Inflammatory macrophage (primary cell): ENCODE measurements at regions not wholly inside any gene's neighbourhood (a gene's known extent, or its start where the extent isn't known, plus 50 kb on each side); places are given as distances from the start of the nearest gene placed in this dataset.
A peak's percentile ranks its signal among the peaks of the same experiment; 100 is the strongest.
"Not testable (repeated sequence)": the region's sequence is repeated elsewhere in the genome, so short reads cannot be mapped to it uniquely, and the experiment has no call there.

Experiments
- DNase-seq, 2 donors: peaks; one replicate each; pipeline ENCODE4 v3.0.0-alpha.2; 2020 to 2022

DNA sequence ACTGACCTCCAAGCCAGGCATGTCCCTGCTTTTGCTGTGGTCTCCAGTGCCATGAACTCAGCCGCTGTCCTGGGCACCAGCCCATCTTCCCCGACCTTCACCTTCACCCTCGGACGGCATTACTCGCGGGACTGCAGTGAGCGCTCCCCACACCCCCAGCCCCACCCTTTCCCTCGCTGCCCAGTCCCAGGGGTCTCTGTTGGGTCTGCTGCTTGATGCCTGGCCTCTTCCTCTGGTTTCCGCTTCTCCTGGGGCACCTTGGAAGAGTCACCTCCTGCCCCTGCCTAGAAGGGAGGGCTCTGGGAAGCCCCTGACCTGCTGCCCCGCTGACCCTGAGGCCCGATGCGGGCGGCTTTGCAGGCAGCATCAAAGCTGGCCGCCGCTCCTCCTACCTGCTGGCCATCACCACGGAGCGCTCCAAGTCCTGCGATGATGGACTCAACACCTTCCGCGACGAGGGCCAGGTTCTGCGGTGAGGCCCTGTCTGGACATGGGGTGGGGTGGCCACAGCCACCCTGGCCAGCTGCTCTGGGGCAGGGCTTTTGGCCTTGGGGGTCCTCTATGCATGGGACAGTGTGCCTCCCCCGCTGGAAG, 102.3 kb downstream of the ZNF267 start:
- DNase-seq = not testable (repeated sequence)

- not testable (repeated sequence) for DNase-seq
Observed at GRCh38 chr16:31978463-31978862, 104.9 kb downstream of the ZNF267 start.

GRCh38 chr16:31981739-31982138, 108.1 kb downstream of the ZNF267 start:
- DNase-seq = not testable (repeated sequence)

- DNase-seq = not testable (repeated sequence)
Observed at GRCh38 chr16:31982986-31983385, 109.4 kb downstream of the ZNF267 start.

DNA sequence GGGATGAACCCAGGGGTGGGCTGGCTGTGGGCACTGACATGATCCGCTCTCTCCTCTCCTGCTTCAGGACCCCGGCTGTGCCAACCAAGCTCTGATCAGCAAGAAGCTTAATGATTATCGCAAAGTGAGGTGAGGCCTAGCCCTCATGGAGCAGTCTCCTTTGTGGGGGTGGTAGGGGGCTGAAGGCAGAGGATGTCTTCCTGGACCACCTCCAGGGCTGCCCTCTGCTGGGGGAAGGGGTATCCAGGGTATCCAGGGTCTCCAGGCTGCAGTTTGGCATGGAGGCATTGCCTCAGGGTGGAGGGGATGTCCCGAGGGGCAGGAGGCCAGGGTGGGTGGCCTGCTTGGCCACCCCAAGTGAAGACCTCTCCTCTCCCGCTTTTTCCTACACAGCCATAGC, 110.1 kb downstream of the ZNF267 start:
- DNase-seq = not testable (repeated sequence)

DNA sequence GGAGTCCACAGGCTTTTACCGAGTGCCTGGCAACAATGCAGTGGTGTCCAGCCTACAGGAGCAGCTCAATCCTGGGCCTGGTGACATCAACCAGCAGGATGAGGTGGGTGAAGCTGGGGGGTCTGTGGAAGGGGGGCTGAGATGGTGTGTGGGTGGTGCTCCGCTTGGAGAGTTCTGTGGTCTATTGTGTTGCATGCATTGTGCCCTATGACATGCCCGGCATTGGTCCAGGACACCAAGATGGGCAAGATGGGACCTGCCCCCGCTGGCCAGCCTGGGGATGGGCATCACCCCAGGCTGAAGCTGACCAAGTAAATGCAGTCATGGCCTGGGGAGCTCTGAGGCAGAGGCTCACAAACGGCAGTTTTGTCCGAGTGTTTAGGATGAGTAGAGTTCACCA, 113.3 kb downstream of the ZNF267 start:
- not testable (repeated sequence) for DNase-seq

DNA sequence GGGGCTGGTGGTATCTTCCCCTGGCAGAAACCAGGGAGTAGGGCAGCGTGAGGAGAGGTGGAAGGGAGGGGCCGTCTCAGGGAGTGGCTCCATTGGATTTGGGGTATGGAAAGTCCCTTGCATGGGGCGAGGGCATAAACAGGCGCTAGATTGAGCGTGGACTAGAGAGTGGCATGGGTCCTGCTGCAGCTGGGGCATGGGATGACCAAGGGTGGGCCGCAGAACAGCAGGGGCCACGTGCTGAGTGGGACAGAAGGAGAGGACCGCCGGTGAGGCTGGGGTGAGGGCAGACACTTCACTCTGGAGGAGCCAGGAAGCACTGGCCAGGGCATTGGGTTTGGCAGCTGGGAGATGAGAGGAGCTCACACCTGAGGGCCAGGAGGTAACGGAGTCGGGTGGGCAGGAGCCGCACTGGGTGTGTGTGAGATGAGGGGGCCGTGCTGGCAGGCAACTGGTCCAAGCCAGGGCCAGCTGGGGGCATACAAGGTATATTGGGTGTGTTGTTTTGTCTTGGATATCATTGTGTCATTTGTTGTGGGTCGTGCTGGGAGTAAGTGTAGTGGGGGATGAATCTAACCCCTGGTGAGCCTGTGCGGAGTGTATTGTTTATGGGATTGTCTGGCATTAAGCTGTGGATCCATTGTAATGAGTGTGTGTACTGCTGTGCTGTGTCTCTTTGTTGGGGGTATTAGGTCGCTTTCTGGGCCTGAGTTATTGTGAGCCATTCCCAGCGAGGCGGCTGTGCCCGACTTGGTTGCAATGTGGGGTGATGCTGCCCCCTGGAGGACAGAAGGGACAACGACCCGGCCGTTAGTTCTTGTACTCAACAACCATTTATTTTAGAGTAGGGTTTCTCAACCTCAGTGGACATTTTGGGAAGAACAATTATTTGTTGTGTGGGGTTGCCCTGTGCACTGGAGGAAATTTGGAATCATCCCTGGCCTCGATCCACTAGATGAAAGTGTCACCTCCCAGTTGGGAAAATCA, 115.3 kb downstream of the ZNF267 start:
- DNase-seq = not testable (repeated sequence)

DNA sequence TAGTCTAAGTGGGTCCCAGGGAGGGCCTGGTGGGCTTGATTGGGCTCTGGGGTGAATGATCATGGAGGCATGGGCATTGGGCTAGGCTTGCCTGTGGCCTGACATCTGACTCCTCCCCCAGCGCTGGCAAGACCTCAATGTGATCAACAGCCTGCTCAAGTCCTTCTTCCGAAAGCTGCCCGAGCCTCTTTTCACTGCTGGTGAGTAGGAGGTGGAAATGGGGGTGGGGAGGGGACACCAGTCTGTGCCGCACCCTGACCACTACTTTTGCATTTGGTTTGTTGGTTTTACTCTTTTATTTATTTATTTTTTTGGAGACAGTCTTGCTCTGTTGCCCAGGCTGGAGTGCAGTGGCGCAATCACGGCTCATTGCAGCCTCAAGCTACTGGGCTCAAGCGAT, 116.7 kb downstream of the ZNF267 start:
- not testable (repeated sequence) for DNase-seq

DNA sequence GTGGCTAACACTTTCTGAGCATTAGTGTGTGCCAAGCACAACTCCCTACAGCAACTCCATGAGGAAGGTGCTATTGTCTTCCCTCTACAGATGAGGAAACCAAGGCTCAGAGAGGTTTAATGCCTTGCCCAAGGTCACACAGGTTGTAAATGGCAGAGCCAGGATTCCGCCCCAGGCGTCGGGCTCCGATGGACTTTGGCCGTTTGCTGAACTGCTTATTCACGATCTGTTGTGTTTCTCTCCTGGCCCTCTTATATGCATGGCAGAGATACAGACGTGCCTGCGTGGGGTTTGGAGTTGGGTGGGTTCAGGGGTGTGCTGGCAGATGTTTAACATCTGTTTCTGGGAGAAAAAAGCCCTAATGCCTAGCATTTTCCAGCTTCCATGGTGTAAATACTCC, 117.4 kb downstream of the ZNF267 start:
- DNase-seq = not testable (repeated sequence)

GRCh38 chr16:31996325-31996724, 122.7 kb downstream of the ZNF267 start:
- not testable (repeated sequence) for DNase-seq

GRCh38 chr16:32002496-32002895, 128.9 kb downstream of the ZNF267 start:
- DNase-seq = not testable (repeated sequence)

- DNase-seq = not testable (repeated sequence)
Observed at GRCh38 chr16:32003819-32004218, 130.2 kb downstream of the ZNF267 start.

GRCh38 chr16:32038783-32039496, 165.3 kb downstream of the ZNF267 start:
- peak in 1 of 2 donors; percentile 0 for DNase-seq

DNA sequence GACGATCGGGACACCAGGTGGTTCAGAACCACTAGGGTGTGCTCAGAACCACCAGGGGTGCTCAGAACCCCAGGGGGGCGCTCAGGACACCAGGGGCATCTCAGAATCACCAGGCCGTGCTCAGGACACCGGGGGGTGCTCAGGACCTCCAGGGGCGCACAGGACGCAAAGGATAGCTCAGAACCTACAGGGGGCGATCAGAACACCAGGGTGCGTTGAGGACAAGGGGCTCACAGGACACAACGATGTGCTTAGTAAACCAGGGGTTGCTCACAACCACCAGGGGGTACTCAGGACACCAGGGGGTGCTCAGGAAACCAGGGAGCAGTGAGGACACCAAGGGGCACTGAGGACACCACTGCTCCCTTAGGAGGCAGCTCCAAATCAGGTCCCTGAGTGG, 166.3 kb downstream of the ZNF267 start:
- not testable (repeated sequence) for DNase-seq

GRCh38 chr16:32066016-32066651, 187.0 kb upstream of the TP53TG3D start:
- not testable (repeated sequence) for DNase-seq

DNA sequence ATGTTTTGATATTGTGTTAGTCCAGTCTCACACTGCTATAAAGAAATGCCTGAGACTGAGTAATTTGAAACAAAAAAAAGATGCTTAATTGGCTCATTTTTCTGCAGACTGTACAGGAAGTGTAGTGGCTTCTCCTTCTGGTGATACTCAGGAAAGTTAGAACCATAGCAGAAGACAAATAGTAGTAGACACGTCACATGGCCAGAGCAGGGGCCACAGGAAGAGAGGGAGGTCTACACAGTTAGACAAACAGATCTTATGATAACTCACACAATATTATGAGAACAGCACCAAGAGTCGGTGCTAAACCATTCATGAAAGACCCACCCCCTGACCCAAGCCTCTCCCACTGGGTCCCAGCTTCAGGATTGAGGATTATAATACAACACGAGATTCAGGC, 181.5 kb upstream of the TP53TG3D start:
- not testable (repeated sequence) for DNase-seq

DNA sequence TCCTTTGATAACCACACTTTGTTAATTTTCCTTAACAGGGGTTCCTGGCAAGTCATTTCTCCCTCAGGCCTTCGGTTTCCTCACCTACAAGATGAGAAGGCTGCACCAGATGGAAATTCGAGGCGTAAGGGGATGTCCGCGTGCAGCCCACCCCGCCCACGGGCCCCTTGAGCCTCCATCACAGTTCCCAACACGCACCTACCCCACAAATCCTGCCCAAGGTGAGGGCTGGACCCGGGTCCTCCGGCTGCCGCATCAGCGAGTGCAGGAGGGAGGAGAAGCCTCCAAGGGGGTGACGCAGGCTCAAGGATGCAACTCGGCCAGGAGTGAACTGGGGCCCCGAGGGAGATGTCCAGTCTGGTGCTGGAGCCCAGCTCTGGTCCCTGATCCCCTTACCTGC, 169.2 kb upstream of the TP53TG3D start:
- not testable (repeated sequence) for DNase-seq

- not testable (repeated sequence) for DNase-seq
Observed at GRCh38 chr16:32084656-32085401, 168.3 kb upstream of the TP53TG3D start.

- DNase-seq = not testable (repeated sequence)
Observed at GRCh38 chr16:32085438-32086141, 167.5 kb upstream of the TP53TG3D start.

GRCh38 chr16:32115562-32115961, 137.5 kb upstream of the TP53TG3D start:
- DNase-seq = not testable (repeated sequence)

DNA sequence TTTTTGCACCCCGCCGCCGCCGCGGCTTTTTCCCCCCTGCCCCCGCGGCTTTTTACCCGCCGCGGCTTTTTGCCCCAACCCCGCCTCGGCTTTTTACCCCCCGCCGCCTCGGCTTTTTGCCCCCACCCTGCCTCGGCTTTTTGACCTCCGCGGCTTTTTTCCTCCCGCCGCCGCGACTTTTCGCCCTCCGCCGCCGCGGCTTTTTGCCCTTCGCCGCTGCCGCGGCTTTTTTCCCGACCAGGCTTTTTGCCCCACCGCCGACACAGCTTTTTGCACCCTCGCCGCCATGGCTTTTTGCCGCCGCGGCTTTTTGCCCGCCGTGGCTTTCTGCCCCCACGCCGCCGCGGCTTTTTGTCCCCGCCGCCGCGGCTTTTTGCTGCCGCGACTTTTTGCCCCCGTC, 137.0 kb upstream of the TP53TG3D start:
- peak; percentile 0 to 2 for DNase-seq
